ENCODE measurements at regions not wholly inside any gene's neighbourhood (a gene's known extent, or its start where the extent isn't known, plus 50 kb on each side); places are given as distances from the start of the nearest gene placed in this dataset.

DNA sequence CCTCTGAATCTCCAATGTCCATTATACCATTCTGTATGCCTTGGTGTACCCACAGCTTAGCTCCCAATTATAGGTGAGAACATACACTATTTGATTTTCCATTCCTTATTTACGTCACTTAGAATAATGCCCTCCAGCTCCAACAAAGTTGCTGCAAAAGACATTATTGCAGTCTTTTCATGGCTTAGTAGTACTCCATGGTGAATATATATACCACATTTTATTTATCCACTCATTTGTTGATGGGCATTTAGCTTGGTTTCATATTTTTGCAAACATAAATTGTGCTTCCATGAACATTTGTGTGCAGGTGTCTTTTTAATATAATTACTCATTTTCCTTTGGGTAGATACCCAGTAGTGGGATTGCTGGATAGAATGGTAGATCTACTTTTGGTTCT is 374.1 kb upstream of the HTR1E start:
- TF ChIP-seq, protein P1, sequence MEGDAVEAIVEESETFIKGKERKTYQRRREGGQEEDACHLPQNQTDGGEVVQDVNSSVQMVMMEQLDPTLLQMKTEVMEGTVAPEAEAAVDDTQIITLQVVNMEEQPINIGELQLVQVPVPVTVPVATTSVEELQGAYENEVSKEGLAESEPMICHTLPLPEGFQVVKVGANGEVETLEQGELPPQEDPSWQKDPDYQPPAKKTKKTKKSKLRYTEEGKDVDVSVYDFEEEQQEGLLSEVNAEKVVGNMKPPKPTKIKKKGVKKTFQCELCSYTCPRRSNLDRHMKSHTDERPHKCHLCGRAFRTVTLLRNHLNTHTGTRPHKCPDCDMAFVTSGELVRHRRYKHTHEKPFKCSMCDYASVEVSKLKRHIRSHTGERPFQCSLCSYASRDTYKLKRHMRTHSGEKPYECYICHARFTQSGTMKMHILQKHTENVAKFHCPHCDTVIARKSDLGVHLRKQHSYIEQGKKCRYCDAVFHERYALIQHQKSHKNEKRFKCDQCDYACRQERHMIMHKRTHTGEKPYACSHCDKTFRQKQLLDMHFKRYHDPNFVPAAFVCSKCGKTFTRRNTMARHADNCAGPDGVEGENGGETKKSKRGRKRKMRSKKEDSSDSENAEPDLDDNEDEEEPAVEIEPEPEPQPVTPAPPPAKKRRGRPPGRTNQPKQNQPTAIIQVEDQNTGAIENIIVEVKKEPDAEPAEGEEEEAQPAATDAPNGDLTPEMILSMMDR (IDR thresholded peaks at IDR 0.05): no peak
- no peak for TF ChIP-seq POLR2A (IDR thresholded peaks at IDR 0.05)
- TF ChIP-seq POLR2AphosphoS5 (IDR thresholded peaks at IDR 0.05): no peak

Data from prostate gland (tissue), 2 donors.